ENCODE measurements at regions not wholly inside any gene's neighbourhood (a gene's known extent, or its start where the extent isn't known, plus 50 kb on each side); places are given as distances from the start of the nearest gene placed in this dataset.

GRCh38 chr20:63071541-63072181 is 64.9 kb upstream of the BHLHE23 start (continued):
- TF ChIP-seq E2F6 (IDR thresholded peaks at IDR 0.05; ENCODE audit: borderline replicate concordance in 1 of 2, extremely low read depth in 1 of 2, insufficient read depth in 1 of 2, insufficient read length in 1 of 2, low read depth in 1 of 2, low read length in 1 of 2, poor library complexity in 1 of 2, severe bottlenecking in 1 of 2): peak in 1 of 2 experiments; percentile 77
- no peak for TF ChIP-seq ZBTB43 (CRISPR knock-in tag; IDR thresholded peaks at IDR 0.05)
- no peak for TF ChIP-seq ZEB2 (IDR thresholded peaks at IDR 0.05)
- peak; percentile 61; the same call in 1 of the 2 replicates for TF ChIP-seq L3MBTL2 (IDR thresholded peaks at IDR 0.05)
- no peak for TF ChIP-seq BRF2 (IDR thresholded peaks at IDR 0.05; ENCODE audit: borderline replicate concordance, insufficient read depth, insufficient read length)
- TF ChIP-seq EHMT2 (IDR thresholded peaks at IDR 0.05): no peak
- no peak for TF ChIP-seq ZNF274 (IDR thresholded peaks at IDR 0.05; ENCODE audit: borderline replicate concordance, low read depth, low read length)

All from K562 (cell line).